HG03095 (cell line): ENCODE measurements at regions not wholly inside any gene's neighbourhood (a gene's known extent, or its start where the extent isn't known, plus 50 kb on each side); places are given as distances from the start of the nearest gene placed in this dataset.

Experiments used
- ATAC-seq: cut with Tn5 transposase; IDR thresholded peaks from one replicate; pipeline ENCODE4 v1.9.1; 2021; ENCODE audit warnings: moderate library complexity; ENCODE audit not compliant: unreplicated experiment

DNA sequence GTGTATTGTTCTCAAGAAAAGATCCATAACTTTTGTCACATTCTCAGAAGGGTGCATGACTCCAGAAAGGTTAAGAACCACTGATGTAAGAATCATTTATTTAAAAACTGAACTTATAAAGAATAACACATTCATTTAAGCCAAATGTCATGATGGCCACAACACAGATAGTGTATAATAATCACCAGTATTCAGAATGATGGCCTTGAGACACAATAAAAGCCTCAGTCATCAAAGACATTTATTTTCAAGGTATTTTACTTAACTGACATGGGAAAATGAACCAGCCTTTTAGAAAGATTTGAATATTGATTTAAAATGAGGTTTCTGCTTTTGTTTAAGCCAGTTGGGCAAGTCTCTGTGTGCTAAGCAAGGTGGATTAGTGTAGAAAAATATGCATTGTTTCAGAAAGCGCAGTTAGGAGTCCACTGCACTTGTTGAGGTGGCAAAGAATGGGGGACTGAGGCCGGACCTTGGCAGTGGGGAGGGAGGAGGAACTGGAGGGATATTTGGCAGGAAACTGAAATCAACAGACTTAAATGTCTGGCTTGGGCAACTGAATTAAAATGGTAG is 371.9 kb upstream of the ESRRG start:
- ATAC-seq, result no peak

- ATAC-seq, result no peak
Observed at GRCh38 chr1:217091561-217091960, 368.3 kb upstream of the ESRRG start.

- ATAC-seq, result no peak
Observed at GRCh38 chr1:217090060-217090911, 367.1 kb upstream of the ESRRG start.

GRCh38 chr1:217089361-217090014 is 366.3 kb upstream of the ESRRG start:
- no peak for ATAC-seq

DNA sequence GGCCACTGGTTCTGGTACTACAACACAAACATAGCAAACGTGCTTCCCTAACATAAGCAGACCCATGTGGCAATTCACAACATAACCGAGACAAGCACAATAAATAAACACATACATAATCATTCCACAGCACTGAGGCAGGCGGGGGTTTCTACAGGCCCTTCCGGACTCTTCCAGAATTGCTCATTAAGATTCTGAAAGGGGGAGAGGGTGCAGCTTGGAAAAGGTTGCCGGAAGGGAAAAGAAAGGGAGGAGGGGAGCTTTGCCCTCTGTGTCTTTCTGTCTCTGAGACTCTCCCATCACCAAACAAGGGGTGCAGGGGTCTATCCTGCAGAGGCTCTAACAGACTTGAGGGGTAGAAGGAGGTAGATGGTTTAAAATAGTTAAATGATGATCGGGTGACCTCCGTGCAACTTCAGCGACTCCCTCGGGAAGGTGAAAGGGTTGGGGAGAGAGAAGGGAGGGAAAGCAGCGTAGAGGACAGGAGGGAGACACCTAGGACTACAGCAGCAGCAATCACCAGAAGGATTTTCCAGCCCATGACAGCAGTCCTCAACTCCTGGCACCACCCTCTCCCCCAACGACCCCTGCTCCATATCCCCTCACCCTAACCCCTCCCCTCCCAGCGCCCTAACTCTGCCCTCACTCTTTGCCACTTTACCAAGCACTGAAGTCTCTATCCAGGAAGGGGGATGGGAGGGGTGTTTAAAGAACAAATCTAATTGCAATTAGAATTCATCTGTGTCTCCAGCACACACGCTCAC is 365.5 kb upstream of the ESRRG start:
- no peak for ATAC-seq

GRCh38 chr1:217088011-217088410 is 364.8 kb upstream of the ESRRG start:
- ATAC-seq, result no peak

GRCh38 chr1:217079584-217079983 is 356.4 kb upstream of the ESRRG start:
- no peak for ATAC-seq

GRCh38 chr1:217078959-217079358 is 355.7 kb upstream of the ESRRG start:
- ATAC-seq, result no peak

- ATAC-seq, result no peak
Observed at GRCh38 chr1:217078078-217078690, 355.0 kb upstream of the ESRRG start.

GRCh38 chr1:217077426-217077825 is 354.2 kb upstream of the ESRRG start:
- ATAC-seq, result no peak

DNA sequence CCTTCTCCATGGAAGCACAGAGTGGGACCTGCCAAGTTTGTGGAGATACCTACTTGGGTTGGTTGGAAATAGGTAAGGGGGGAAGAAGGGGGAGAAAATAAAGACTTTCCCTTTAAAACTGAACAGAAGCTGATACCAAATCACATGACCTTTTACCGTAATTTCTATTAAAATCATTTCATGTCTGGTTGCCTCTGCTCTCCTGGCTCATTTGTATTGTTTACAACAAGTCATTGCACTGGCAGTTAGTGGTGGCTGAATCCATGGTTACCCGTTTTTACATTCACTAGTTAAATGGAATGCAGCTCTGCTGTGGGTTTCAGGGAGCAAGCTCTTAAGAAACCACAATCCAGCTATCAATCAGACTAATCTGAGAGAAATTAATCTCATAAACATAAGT is 353.7 kb upstream of the ESRRG start:
- ATAC-seq, result no peak

DNA sequence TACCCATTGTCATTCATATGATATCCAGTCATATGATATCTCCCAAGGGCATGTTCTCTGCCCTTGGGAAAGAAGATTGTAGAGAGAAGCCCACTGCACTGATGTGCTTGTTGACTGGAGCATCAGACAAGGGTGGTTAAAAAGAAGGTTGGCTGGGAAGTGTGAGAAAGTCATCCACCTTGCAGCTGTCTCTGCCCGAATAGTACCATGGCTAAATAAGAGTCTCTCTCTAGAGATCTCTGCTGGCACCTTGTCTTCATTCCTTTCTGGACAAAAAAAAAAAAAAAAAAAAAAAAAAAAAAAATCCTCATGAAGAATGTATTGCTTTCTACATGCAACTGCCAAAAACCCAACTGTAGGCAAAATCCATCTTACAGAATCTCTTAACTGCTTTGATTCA is 349.7 kb upstream of the ESRRG start:
- no peak for ATAC-seq

GRCh38 chr1:217067642-217068041 is 344.4 kb upstream of the ESRRG start:
- no peak for ATAC-seq

- no peak for ATAC-seq
Observed at GRCh38 chr1:217066794-217067193, 343.6 kb upstream of the ESRRG start.

DNA sequence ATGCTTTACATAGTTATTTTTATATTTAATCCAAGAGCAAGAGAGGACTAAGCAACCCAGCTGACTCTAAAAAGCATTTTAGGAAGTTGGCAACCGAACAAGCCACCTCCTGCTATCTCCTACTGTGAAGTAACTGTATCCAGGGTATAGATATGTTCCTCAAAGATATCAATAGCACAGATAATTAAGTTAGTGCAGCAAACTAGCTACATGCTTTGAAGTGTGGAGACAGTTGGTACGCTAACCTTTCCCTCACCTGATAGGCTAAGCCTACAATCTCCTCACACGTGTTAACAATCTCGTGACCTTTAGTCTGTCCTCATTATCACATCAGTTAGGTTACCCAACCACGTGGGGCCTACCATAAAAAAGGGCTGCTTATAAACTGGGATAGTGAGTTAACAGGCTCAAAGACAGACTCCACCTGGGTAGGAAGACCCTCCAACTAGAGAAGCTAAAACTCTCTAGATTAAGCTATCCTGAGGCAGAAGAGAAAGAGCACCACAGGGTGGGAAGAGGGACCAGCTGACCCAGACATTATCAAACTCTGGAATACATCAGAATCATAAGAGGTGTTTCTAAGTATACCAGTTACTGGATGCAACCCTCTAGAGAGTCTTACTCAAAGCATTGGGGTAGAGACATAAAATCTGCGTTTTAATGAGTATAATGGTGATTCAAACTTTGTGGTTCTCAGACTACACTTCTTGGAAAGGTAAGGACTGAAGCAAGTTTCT is 340.1 kb upstream of the ESRRG start:
- no peak for ATAC-seq

DNA sequence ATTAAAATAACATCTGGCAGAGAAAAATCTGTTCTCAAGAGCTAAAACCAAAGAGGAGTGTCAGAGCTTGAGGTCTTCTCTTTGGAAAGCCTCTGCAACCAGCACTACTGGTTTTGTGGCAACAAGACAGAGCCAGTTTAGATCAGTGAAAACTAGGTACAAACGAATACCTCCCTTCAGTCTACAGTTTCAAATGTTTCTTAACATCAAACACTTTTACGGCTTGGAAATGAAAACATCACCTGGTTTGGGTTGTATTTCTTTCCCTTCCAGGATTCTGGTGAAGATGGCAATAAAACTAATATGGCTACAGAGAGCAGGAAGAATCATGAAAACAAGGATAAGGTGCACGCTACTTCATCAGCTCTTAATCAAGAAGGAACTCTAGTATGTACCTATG is 339.4 kb upstream of the ESRRG start:
- no peak for ATAC-seq

GRCh38 chr1:217059401-217059800 is 336.2 kb upstream of the ESRRG start:
- no peak for ATAC-seq

GRCh38 chr1:217053676-217054075 is 330.4 kb upstream of the ESRRG start:
- ATAC-seq, result no peak

- ATAC-seq, result no peak
Observed at GRCh38 chr1:217052626-217053025, 329.4 kb upstream of the ESRRG start.

- ATAC-seq, result no peak
Observed at GRCh38 chr1:217052196-217052595, 329.0 kb upstream of the ESRRG start.
